Calu3 (cell line): ENCODE measurements at regions not wholly inside any gene's neighbourhood (a gene's known extent, or its start where the extent isn't known, plus 50 kb on each side); places are given as distances from the start of the nearest gene placed in this dataset.

Experiments used
- BruUV-seq: library from RNA; stranded (reverse); fragments of 400-500 nt; replicated peaks from 2 replicates; lab custom pipeline; 2021; lab: Mats Ljungman, UMichigan
- CTCF ChIA-PET: fragments of 300-600 bp; sonication (Branson Sonifier 250); formaldehyde crosslinking; loops from one replicate; lab custom pipeline; 2022; ENCODE audit warnings: antibody characterized with exemption; lab: Charles Lee
- DNase-seq: peaks from one replicate; pipeline ENCODE4 v3.0.0; 2022
- H3K27ac Mint-ChIP-seq: one replicate; pipeline ENCODE4 v1.8.0; 2022; ENCODE audit warnings: mixed read lengths; ENCODE audit not compliant: unreplicated experiment
- H3K27me3 Mint-ChIP-seq: one replicate; pipeline ENCODE4 v1.8.0; 2022; ENCODE audit warnings: mixed read lengths; ENCODE audit not compliant: unreplicated experiment
- H3K36me3 Mint-ChIP-seq: one replicate; pipeline ENCODE4 v1.8.0; 2022; ENCODE audit warnings: mild to moderate bottlenecking, moderate library complexity, mixed read lengths; ENCODE audit not compliant: insufficient read depth, unreplicated experiment
- H3K4me1 Mint-ChIP-seq: one replicate; pipeline ENCODE4 v1.8.0; 2022; ENCODE audit warnings: mild to moderate bottlenecking, low read depth, mixed read lengths; ENCODE audit not compliant: unreplicated experiment
- H3K4me3 Mint-ChIP-seq: one replicate; pipeline ENCODE4 v1.8.0; 2022; ENCODE audit warnings: mild to moderate bottlenecking, low read depth, moderate library complexity, mixed read lengths; ENCODE audit not compliant: unreplicated experiment
- H3K9me3 Mint-ChIP-seq: one replicate; pipeline ENCODE4 v1.8.0; 2022; ENCODE audit warnings: low read depth, mixed read lengths; ENCODE audit not compliant: unreplicated experiment
- intact Hi-C: fragments of 100-400 bp; cut with micrococcal nuclease; formaldehyde crosslinking; loops from one replicate; pipeline ENCODE4 v1.10.0; 2022; ENCODE audit not compliant: unreplicated experiment
- TF ChIP-seq, protein P1 (sequence below): fragments of 200-600 bp; IDR thresholded peaks from one replicate; pipeline ENCODE4 v1.8.0; 2022; ENCODE audit warnings: antibody characterized with exemption; ENCODE audit not compliant: unreplicated experiment

DNA sequence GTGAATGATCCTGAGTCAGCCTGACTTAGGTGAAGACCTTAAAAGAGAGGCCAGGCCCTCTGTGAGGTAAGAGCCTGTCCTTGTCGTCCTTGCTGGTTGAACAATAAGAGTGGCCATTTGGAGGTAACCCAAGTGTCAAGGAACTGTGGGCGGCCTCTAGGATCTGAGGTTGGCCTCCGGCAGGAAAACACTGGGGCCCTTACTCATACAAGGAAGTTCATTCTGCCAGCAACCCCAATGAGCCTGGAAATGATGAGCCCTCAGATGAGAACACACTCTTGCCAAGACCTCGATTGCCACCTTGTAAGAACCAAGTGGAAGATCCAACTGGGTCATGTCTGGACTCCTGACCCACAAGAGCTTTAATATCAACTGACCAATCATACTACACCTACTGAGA lies 95.5 kb upstream of the LRATD1 start:
- H3K9me3 Mint-ChIP-seq, result peaks cover 7% of the 10 kb centered on the region
- no peaks in the 10 kb centered on the region for H3K36me3 Mint-ChIP-seq
- no peak for DNase-seq
- no peak overlapping the region for H3K4me3 Mint-ChIP-seq
- TF ChIP-seq, protein P1, sequence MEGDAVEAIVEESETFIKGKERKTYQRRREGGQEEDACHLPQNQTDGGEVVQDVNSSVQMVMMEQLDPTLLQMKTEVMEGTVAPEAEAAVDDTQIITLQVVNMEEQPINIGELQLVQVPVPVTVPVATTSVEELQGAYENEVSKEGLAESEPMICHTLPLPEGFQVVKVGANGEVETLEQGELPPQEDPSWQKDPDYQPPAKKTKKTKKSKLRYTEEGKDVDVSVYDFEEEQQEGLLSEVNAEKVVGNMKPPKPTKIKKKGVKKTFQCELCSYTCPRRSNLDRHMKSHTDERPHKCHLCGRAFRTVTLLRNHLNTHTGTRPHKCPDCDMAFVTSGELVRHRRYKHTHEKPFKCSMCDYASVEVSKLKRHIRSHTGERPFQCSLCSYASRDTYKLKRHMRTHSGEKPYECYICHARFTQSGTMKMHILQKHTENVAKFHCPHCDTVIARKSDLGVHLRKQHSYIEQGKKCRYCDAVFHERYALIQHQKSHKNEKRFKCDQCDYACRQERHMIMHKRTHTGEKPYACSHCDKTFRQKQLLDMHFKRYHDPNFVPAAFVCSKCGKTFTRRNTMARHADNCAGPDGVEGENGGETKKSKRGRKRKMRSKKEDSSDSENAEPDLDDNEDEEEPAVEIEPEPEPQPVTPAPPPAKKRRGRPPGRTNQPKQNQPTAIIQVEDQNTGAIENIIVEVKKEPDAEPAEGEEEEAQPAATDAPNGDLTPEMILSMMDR, result no peak
- CTCF ChIA-PET, result no interaction called here
- no peaks in the 10 kb centered on the region for H3K27me3 Mint-ChIP-seq
- no peaks in the 10 kb centered on the region for H3K4me1 Mint-ChIP-seq
- H3K27ac Mint-ChIP-seq, result no peak overlapping the region
- BruUV-seq, result no TSS peak
- intact Hi-C loops, result no loop called here

GRCh38 chr2:14540015-14540414 lies 92.5 kb upstream of the LRATD1 start:
- BruUV-seq, result no TSS peak
- CTCF ChIA-PET, result no interaction called here
- H3K9me3 Mint-ChIP-seq, result peaks cover 7% of the 10 kb centered on the region
- DNase-seq, result no peak
- H3K4me1 Mint-ChIP-seq, result no peaks in the 10 kb centered on the region
- no peak overlapping the region for H3K27ac Mint-ChIP-seq
- intact Hi-C loops, result no loop called here
- H3K36me3 Mint-ChIP-seq, result no peaks in the 10 kb centered on the region
- H3K4me3 Mint-ChIP-seq, result no peak overlapping the region
- no peaks in the 10 kb centered on the region for H3K27me3 Mint-ChIP-seq
- TF ChIP-seq, protein P1, result no peak

DNA sequence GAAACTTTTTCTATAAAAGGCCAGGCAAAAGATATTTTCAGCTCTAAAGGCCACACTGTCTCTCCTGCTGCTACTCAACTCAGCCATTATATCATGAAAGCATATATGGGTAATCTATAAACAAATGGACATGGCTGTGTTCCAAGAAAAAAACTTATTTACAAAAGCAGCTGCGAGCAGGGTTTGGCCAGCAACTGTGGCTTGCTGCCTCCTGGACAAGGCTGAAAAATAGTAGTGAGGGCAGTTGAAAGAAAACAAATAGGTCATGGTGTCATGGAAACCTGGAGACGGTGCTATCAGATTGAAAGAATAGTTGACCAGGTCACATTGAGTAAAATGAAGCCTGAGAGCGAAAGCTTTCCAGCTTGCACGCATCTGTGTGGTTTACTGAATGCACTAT lies 89.2 kb upstream of the LRATD1 start:
- no TSS peak for BruUV-seq
- intact Hi-C loops, result no loop called here

DNA sequence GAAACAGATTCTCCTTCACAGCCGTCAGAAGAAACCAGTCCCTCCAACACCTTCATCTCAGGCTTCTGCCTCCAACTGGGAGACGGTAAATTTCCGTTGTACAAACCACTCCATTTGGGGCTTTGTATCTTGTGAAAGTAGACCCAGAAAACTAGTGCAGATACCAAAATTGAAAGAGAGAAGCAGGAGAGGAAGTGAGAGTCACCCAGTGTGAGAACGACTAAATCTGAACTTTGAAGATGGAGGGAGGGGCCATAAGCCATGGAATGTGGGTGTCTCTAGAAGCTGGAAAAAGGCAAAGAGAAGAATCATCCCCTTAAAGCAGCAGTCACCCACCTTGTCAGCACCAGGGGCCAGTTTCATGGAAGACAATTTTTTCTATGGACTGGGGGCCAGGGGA lies 88.3 kb upstream of the LRATD1 start:
- Mint-ChIP-seq H3K27ac (no peak overlapping the region), H3K36me3 (no peaks in the 10 kb centered on the region), H3K4me3 (no peak overlapping the region), H3K27me3 (no peaks in the 10 kb centered on the region), H3K9me3 (peaks cover 5% of the 10 kb centered on the region), H3K4me1 (no peaks in the 10 kb centered on the region)
- TF ChIP-seq, protein P1, result no peak
- no TSS peak for BruUV-seq
- intact Hi-C loops, result no loop called here
- CTCF ChIA-PET, result no interaction called here
- DNase-seq, result no peak

More for the DNA sequence above, 89.2 kb upstream of the LRATD1 start:
- Mint-ChIP-seq H3K36me3 (no peaks in the 10 kb centered on the region), H3K4me1 (no peaks in the 10 kb centered on the region), H3K4me3 (no peak overlapping the region), H3K27me3 (no peaks in the 10 kb centered on the region), H3K9me3 (peaks cover 5% of the 10 kb centered on the region), H3K27ac (no peak overlapping the region)
- no peak for DNase-seq
- TF ChIP-seq, protein P1, result no peak
- CTCF ChIA-PET, result interaction anchor here (0.6 kb wide), 1 partner anchor 10 kb away, joined by 3 read pairs; no protein-coding TSS in a partner anchor
